ACC112 (cell line): ENCODE measurements at regions not wholly inside any gene's neighbourhood (a gene's known extent, or its start where the extent isn't known, plus 50 kb on each side); places are given as distances from the start of the nearest gene placed in this dataset.
"Not testable (repeated sequence)": the region's sequence is repeated elsewhere in the genome, so short reads cannot be mapped to it uniquely, and the experiment has no call there.

Source experiments
- H2AFZ ChIP-seq: fragments of 200-600 bp; sonication (generic); one replicate; pipeline ENCODE4 v1.6.0; 2017; ENCODE audit warnings: antibody characterized with exemption, low read length; ENCODE audit not compliant: unreplicated experiment
- H3K27ac ChIP-seq: fragments of 200-600 bp; sonication (generic); 2 replicates; pipeline ENCODE4 v1.5.1; 2014; ENCODE audit warnings: low read depth, mild to moderate bottlenecking, antibody characterized with exemption, low read length, moderate library complexity
- H3K27me3 ChIP-seq: fragments of 200-600 bp; sonication (generic); 2 replicates; pipeline ENCODE4 v1.6.1; 2014; ENCODE audit warnings: mild to moderate bottlenecking, antibody characterized with exemption, low read length, moderate library complexity, mixed read lengths; ENCODE audit not compliant: insufficient read depth
- H3K36me3 ChIP-seq: fragments of 200-600 bp; sonication (generic); 2 replicates; pipeline ENCODE4 v1.6.1; 2016; ENCODE audit warnings: mild to moderate bottlenecking, antibody characterized with exemption, low read length, moderate library complexity, mixed read lengths; ENCODE audit not compliant: insufficient read depth
- H3K4me1 ChIP-seq: fragments of 200-600 bp; sonication (generic); one replicate; pipeline ENCODE4 v1.6.1; 2016; ENCODE audit warnings: low read length, mixed read lengths; ENCODE audit not compliant: insufficient read depth, unreplicated experiment, control insufficient read depth
- H3K4me3 ChIP-seq: fragments of 200-600 bp; sonication (generic); 2 replicates; pipeline ENCODE4 v1.5.1; 2014; ENCODE audit warnings: mild to moderate bottlenecking, low read depth, low read length
- H3K79me2 ChIP-seq: fragments of 200-600 bp; sonication (generic); one replicate; pipeline ENCODE4 v1.6.0; 2016; ENCODE audit warnings: low read length; ENCODE audit not compliant: control insufficient read depth, unreplicated experiment, insufficient read depth

GRCh38 chr7:135872861-135873260, 104.3 kb downstream of the MTPN start:
- H3K4me3 ChIP-seq, H3K4me1 ChIP-seq, H3K79me2 ChIP-seq, H3K36me3 ChIP-seq, H3K27ac ChIP-seq, H2AFZ ChIP-seq, H3K27me3 ChIP-seq: not testable (repeated sequence)

GRCh38 chr7:135862586-135863340, 114.2 kb upstream of the FAM180A start:
- Histone ChIP-seq H3K4me1 (no peaks in the 10 kb centered on the region), H2AFZ (no peak overlapping the region), H3K4me3 (no peak overlapping the region), H3K79me2 (no peaks in the 10 kb centered on the region), H3K27ac (no peak overlapping the region), H3K36me3 (no peaks in the 10 kb centered on the region), H3K27me3 (0 out of 2 replicates have a peak, but pooled peaks cover 7% of the 10 kb centered on the region)

- no peaks in the 10 kb centered on the region for H3K27me3 ChIP-seq
- no peaks in the 10 kb centered on the region for H3K79me2 ChIP-seq
- no peak overlapping the region for H3K27ac ChIP-seq
- no peak overlapping the region for H3K4me3 ChIP-seq
- no peak overlapping the region for H2AFZ ChIP-seq
- no peaks in the 10 kb centered on the region for H3K36me3 ChIP-seq
- H3K4me1 ChIP-seq = no peaks in the 10 kb centered on the region
These were observed 110.9 kb upstream of the FAM180A start for GRCh38 chr7:135859538-135859937.

GRCh38 chr7:135858851-135859250, 110.2 kb upstream of the FAM180A start:
- no peak overlapping the region for H3K4me3 ChIP-seq
- no peak overlapping the region for H3K27ac ChIP-seq
- H3K36me3 ChIP-seq = no peaks in the 10 kb centered on the region
- no peaks in the 10 kb centered on the region for H3K4me1 ChIP-seq
- H3K79me2 ChIP-seq = no peaks in the 10 kb centered on the region
- no peaks in the 10 kb centered on the region for H3K27me3 ChIP-seq
- no peak overlapping the region for H2AFZ ChIP-seq

- H2AFZ ChIP-seq = no peak overlapping the region
- no peaks in the 10 kb centered on the region for H3K79me2 ChIP-seq
- H3K27me3 ChIP-seq = no peaks in the 10 kb centered on the region
- H3K4me3 ChIP-seq = no peak overlapping the region
- no peaks in the 10 kb centered on the region for H3K36me3 ChIP-seq
- no peak overlapping the region for H3K27ac ChIP-seq
- H3K4me1 ChIP-seq = no peaks in the 10 kb centered on the region
These were observed 109.8 kb upstream of the FAM180A start for GRCh38 chr7:135858379-135858778.

GRCh38 chr7:135857519-135858274, 109.1 kb upstream of the FAM180A start:
- H3K27ac ChIP-seq = no peak overlapping the region
- H2AFZ ChIP-seq = no peak overlapping the region
- no peaks in the 10 kb centered on the region for H3K27me3 ChIP-seq
- no peaks in the 10 kb centered on the region for H3K4me1 ChIP-seq
- no peaks in the 10 kb centered on the region for H3K79me2 ChIP-seq
- no peaks in the 10 kb centered on the region for H3K36me3 ChIP-seq
- no peak overlapping the region for H3K4me3 ChIP-seq

- no peak overlapping the region for H3K27ac ChIP-seq
- no peaks in the 10 kb centered on the region for H3K4me1 ChIP-seq
- no peak overlapping the region for H2AFZ ChIP-seq
These were observed 107.9 kb upstream of the FAM180A start for GRCh38 chr7:135856356-135857144.

GRCh38 chr7:135855846-135856245, 107.2 kb upstream of the FAM180A start:
- no peak overlapping the region for H3K4me3 ChIP-seq
- H3K27ac ChIP-seq = no peak overlapping the region
- no peaks in the 10 kb centered on the region for H3K36me3 ChIP-seq
- no peak overlapping the region for H2AFZ ChIP-seq
- H3K79me2 ChIP-seq = no peaks in the 10 kb centered on the region
- H3K27me3 ChIP-seq = no peaks in the 10 kb centered on the region
- no peaks in the 10 kb centered on the region for H3K4me1 ChIP-seq

More at GRCh38 chr7:135856356-135857144, 107.9 kb upstream of the FAM180A start:
- H3K27me3 ChIP-seq = no peaks in the 10 kb centered on the region
- H3K79me2 ChIP-seq = no peaks in the 10 kb centered on the region
- H3K36me3 ChIP-seq = no peaks in the 10 kb centered on the region
- no peak overlapping the region for H3K4me3 ChIP-seq

GRCh38 chr7:135853499-135853898, 104.9 kb upstream of the FAM180A start:
- no peak overlapping the region for H2AFZ ChIP-seq
- no peaks in the 10 kb centered on the region for H3K4me1 ChIP-seq
- no peak overlapping the region for H3K27ac ChIP-seq
- no peaks in the 10 kb centered on the region for H3K27me3 ChIP-seq
- H3K4me3 ChIP-seq = no peak overlapping the region
- H3K79me2 ChIP-seq = no peaks in the 10 kb centered on the region
- H3K36me3 ChIP-seq = no peaks in the 10 kb centered on the region

- no peaks in the 10 kb centered on the region for H3K27me3 ChIP-seq
- H3K4me3 ChIP-seq = no peak overlapping the region
- no peak overlapping the region for H2AFZ ChIP-seq
- no peaks in the 10 kb centered on the region for H3K4me1 ChIP-seq
- H3K27ac ChIP-seq = no peak overlapping the region
- no peaks in the 10 kb centered on the region for H3K36me3 ChIP-seq
- no peaks in the 10 kb centered on the region for H3K79me2 ChIP-seq
These were observed 104.4 kb upstream of the FAM180A start for GRCh38 chr7:135853008-135853407.
